WERI-Rb-1 (cell line): ENCODE measurements at regions not wholly inside any gene's neighbourhood (a gene's known extent, or its start where the extent isn't known, plus 50 kb on each side); places are given as distances from the start of the nearest gene placed in this dataset.

ENCODE experiments used
- DNase-seq: peaks from one replicate; pipeline ENCODE4 v3.0.0-alpha.2; 2020
- H3K27ac ChIP-seq: fragments of 250-450 bp; sonication (Bioruptor Pico); 2 replicates; pipeline ENCODE4 v1.5.1; 2020; ENCODE audit warnings: mild to moderate bottlenecking, moderate library complexity
- H3K27me3 ChIP-seq: fragments of 250-450 bp; sonication (Bioruptor Pico); 2 replicates; pipeline ENCODE4 v1.5.1; 2021; ENCODE audit warnings: mild to moderate bottlenecking, low read depth, moderate library complexity; ENCODE audit not compliant: insufficient read depth, severe bottlenecking
- H3K36me3 ChIP-seq: fragments of 250-450 bp; sonication (Bioruptor Pico); 2 replicates; pipeline ENCODE4 v1.5.1; 2020; ENCODE audit warnings: mild to moderate bottlenecking, moderate library complexity
- H3K4me3 ChIP-seq: 2 replicates; pipeline ENCODE4 v1.5.1; 2011; ENCODE audit warnings: low read depth, mild to moderate bottlenecking, control low read depth, low read length
- H3K9me3 ChIP-seq: fragments of 250-450 bp; sonication (Bioruptor Pico); 2 replicates; pipeline ENCODE4 v1.5.1; 2021; ENCODE audit warnings: mild to moderate bottlenecking, moderate library complexity; ENCODE audit not compliant: severe bottlenecking
- TF ChIP-seq, protein P1 (sequence below): IDR thresholded peaks from 2 replicates; pipeline ENCODE4 v1.5.1; 2011; ENCODE audit warnings: low read depth, mild to moderate bottlenecking, control low read depth, inconsistent platforms, low read length

DNA sequence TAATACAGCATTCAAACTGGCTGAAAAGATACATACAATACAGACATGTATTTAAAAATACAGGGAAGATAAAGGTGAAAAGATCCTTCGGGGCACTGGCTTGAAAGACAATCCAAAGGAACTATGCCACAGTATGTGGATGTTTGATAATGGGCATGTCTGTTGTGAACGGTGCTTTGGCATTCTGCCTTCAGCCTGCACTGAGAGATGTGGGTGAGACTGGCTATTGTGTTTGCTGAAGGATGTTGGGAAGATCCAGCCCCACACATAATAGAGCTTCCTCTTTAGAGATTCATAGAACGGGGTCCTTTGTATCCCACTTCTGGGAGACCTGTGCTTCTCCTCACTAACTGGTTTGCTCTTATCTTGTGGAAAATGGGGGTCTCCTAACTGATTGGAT lies 65.1 kb upstream of the CXCR4 start:
- DNase-seq = no peak
- H3K4me3 ChIP-seq = no peak overlapping the region
- H3K36me3 ChIP-seq = no peaks in the 10 kb centered on the region
- TF ChIP-seq, protein P1, sequence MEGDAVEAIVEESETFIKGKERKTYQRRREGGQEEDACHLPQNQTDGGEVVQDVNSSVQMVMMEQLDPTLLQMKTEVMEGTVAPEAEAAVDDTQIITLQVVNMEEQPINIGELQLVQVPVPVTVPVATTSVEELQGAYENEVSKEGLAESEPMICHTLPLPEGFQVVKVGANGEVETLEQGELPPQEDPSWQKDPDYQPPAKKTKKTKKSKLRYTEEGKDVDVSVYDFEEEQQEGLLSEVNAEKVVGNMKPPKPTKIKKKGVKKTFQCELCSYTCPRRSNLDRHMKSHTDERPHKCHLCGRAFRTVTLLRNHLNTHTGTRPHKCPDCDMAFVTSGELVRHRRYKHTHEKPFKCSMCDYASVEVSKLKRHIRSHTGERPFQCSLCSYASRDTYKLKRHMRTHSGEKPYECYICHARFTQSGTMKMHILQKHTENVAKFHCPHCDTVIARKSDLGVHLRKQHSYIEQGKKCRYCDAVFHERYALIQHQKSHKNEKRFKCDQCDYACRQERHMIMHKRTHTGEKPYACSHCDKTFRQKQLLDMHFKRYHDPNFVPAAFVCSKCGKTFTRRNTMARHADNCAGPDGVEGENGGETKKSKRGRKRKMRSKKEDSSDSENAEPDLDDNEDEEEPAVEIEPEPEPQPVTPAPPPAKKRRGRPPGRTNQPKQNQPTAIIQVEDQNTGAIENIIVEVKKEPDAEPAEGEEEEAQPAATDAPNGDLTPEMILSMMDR = no peak
- H3K27me3 ChIP-seq = no peaks in the 10 kb centered on the region
- no peak overlapping the region for H3K27ac ChIP-seq
- H3K9me3 ChIP-seq = peaks cover 6% of the 10 kb centered on the region

DNA sequence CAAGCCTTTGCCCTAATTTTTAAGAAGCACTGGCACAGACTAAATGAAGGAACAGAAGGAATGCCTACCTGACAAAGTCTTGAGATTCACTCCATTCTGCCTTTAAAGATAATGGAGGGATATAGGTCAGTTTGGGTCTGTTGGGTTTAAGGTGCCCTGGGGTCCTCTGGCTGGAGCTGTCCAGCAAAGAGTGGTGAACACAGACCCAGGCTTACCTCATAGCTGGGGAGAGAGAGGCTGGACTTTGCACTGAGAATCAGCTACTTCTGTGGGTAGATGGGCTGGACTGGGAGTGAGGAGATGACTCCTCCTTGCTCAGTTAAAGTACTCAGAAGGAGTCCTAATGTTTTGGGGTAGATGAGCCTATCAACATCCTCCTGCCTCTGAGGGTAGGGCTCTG lies 64.4 kb upstream of the CXCR4 start:
- no peak overlapping the region for H3K4me3 ChIP-seq
- no peak overlapping the region for H3K27ac ChIP-seq
- TF ChIP-seq, protein P1 = no peak
- H3K36me3 ChIP-seq = no peaks in the 10 kb centered on the region
- H3K27me3 ChIP-seq = no peaks in the 10 kb centered on the region
- DNase-seq = no peak
- H3K9me3 ChIP-seq = peaks cover 6% of the 10 kb centered on the region

DNA sequence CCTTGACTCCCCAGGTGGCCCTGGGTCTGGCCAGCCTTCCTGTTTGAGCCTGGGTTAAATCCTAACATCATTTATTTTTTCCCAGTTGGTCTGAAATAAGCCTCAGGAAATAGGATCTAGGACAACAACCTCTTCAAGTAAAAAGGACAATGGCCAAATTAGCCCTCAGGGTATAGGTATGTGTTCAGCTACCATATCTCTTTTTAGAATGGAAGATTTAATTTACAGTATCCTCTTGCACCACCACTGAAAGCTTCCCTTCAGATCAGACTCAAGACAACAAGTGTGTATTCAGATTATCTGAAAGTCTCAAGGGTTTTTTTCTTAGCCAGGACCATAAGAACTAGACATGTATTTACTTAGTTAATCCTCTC lies 61.6 kb upstream of the CXCR4 start:
- DNase-seq = no peak
- Histone ChIP-seq H3K27me3 (no peaks in the 10 kb centered on the region), H3K27ac (no peak overlapping the region), H3K36me3 (no peaks in the 10 kb centered on the region), H3K9me3 (peaks cover 6% of the 10 kb centered on the region), H3K4me3 (no peak overlapping the region)
- TF ChIP-seq, protein P1 = no peak

DNA sequence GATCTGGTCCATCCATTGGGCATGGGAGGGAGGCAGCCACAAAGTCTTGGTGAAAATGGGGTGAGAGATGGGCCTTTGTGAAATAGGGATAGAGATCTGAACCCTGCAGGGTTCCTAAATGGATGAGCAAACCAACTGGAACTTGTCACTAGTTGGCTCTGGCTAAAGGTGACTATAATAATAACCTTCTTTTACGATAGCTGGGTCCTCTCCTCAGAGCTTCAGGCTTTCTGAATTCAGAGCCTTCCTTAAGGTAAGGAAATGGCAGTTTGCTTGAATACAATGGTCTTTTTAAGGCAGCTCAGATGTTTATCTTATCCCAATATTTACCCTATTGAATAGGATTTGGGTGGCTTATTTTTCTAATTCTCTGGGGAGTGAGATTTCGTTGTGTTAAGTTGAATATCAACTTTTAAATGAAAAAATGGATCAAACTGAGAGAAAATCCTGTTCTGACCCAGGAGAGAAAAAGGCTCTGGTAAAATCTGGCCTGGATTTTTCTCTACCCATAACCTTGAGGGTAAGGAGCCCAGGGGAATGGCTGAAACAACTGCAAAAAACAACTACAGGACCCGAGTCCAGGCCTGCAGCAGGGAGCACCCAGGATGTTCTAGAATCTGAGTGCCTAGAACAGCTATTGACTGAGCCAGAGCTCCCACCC lies 61.1 kb upstream of the CXCR4 start:
- H3K36me3 ChIP-seq = no peaks in the 10 kb centered on the region
- no peak overlapping the region for H3K4me3 ChIP-seq
- no peak overlapping the region for H3K27ac ChIP-seq
- TF ChIP-seq, protein P1 = no peak
- no peaks in the 10 kb centered on the region for H3K27me3 ChIP-seq
- peaks cover 6% of the 10 kb centered on the region for H3K9me3 ChIP-seq
- DNase-seq = no peak

DNA sequence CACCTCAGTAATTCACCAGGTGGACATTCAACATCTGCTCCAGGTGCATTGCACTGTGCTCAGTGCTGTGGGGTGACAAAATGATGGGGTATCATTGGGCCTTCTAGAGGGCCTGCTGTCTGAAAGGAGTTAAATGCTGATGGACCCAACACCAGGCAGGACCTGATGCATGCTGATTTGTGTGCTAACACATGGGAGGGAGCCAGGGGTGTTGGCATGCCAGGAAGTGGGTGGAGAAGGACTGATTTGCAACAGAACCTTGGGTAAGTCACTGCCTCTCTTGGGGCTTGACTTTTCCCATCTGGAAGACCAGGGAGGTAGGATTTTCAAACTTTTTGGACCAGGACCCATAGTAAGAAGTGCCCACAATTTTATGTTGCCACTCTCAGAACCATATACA lies 57.9 kb upstream of the CXCR4 start:
- TF ChIP-seq, protein P1 = no peak
- no peaks in the 10 kb centered on the region for H3K36me3 ChIP-seq
- DNase-seq = no peak
- no peak overlapping the region for H3K4me3 ChIP-seq
- no peaks in the 10 kb centered on the region for H3K27me3 ChIP-seq
- no peak overlapping the region for H3K27ac ChIP-seq
- H3K9me3 ChIP-seq = peaks cover under 1% of the 10 kb centered on the region

DNA sequence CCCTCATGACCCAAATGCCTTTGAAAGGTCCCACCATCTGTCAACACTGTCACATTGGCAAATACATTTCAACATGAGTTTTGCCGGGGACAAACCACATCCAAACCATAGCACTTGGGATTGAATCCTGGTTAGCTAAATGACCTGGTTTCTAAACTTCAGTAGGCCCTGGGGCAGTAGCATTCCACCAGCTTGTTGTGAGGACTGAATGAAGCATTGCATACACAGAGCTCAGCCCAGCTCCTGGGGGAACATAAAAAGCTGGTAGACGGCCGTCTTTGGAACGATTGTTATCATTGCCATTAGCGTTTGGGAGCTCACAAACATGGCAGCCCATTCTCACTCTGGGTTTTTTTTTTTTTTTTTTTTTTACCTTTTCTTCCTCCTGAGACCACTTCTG lies 57.5 kb upstream of the CXCR4 start:
- no peaks in the 10 kb centered on the region for H3K36me3 ChIP-seq
- no peaks in the 10 kb centered on the region for H3K27me3 ChIP-seq
- H3K4me3 ChIP-seq = no peak overlapping the region
- H3K9me3 ChIP-seq = no peaks in the 10 kb centered on the region
- DNase-seq = no peak
- TF ChIP-seq, protein P1 = no peak
- H3K27ac ChIP-seq = no peak overlapping the region
